Activated T-cell treated with anti-CD3 and anti-CD28 coated beads, Interleukin-2, amount 50 U/mL, for 24 hours (primary cell): ENCODE measurements at regions not wholly inside any gene's neighbourhood (a gene's known extent, or its start where the extent isn't known, plus 50 kb on each side); places are given as distances from the start of the nearest gene placed in this dataset.
"Not testable (repeated sequence)": the region's sequence is repeated elsewhere in the genome, so short reads cannot be mapped to it uniquely, and the experiment has no call there.

ENCODE experiments used
- DNase-seq: peaks from one replicate; pipeline ENCODE4 v3.0.0-alpha.2; 2020
- H3K27ac Mint-ChIP-seq: 2 replicates; pipeline ENCODE4 v1.8.0; 2020; ENCODE audit warnings: mild to moderate bottlenecking, mixed read lengths
- H3K27me3 Mint-ChIP-seq: 2 replicates; pipeline ENCODE4 v1.8.0; 2020; ENCODE audit warnings: mixed read lengths
- H3K36me3 Mint-ChIP-seq: 2 replicates; pipeline ENCODE4 v1.8.0; 2020; ENCODE audit warnings: low read depth, mixed read lengths
- H3K4me1 Mint-ChIP-seq: 2 replicates; pipeline ENCODE4 v1.8.0; 2020; ENCODE audit warnings: low read depth, mixed read lengths
- H3K4me3 Mint-ChIP-seq: 2 replicates; pipeline ENCODE4 v1.8.0; 2020; ENCODE audit warnings: mild to moderate bottlenecking, moderate library complexity, mixed read lengths
- H3K9me3 Mint-ChIP-seq: 2 replicates; pipeline ENCODE4 v1.8.0; 2020; ENCODE audit warnings: mixed read lengths

- no peaks in the 10 kb centered on the region for H3K4me1 Mint-ChIP-seq
- H3K27me3 Mint-ChIP-seq, result no peaks in the 10 kb centered on the region
- no peaks in the 10 kb centered on the region for H3K9me3 Mint-ChIP-seq
- H3K36me3 Mint-ChIP-seq, result no peaks in the 10 kb centered on the region
- H3K27ac Mint-ChIP-seq, result no peak overlapping the region
- H3K4me3 Mint-ChIP-seq, result no peak overlapping the region
- DNase-seq, result no peak
Observed at GRCh38 chr2:166831930-166832329, 56.4 kb upstream of the XIRP2 start.

GRCh38 chr2:166825914-166826313 is 62.4 kb upstream of the XIRP2 start:
- Mint-ChIP-seq H3K27me3 (no peaks in the 10 kb centered on the region), H3K9me3 (no peaks in the 10 kb centered on the region), H3K4me1 (no peaks in the 10 kb centered on the region), H3K36me3 (no peaks in the 10 kb centered on the region), H3K27ac (no peak overlapping the region), H3K4me3 (no peak overlapping the region)
- no peak for DNase-seq

GRCh38 chr2:166814335-166814734 is 73.9 kb upstream of the XIRP2 start:
- Mint-ChIP-seq H3K27me3 (no peaks in the 10 kb centered on the region), H3K27ac (no peak overlapping the region), H3K4me3 (no peak overlapping the region), H3K36me3 (no peaks in the 10 kb centered on the region), H3K9me3 (peaks cover 3% of the 10 kb centered on the region), H3K4me1 (no peaks in the 10 kb centered on the region)
- DNase-seq, result no peak

GRCh38 chr2:166812166-166812891 is 76.0 kb upstream of the XIRP2 start:
- Mint-ChIP-seq H3K9me3 (peaks cover 3% of the 10 kb centered on the region), H3K4me3 (no peak overlapping the region), H3K27me3 (no peaks in the 10 kb centered on the region), H3K36me3 (no peaks in the 10 kb centered on the region), H3K27ac (no peak overlapping the region), H3K4me1 (no peaks in the 10 kb centered on the region)
- DNase-seq, result no peak

- peaks cover 21% of the 10 kb centered on the region for H3K4me1 Mint-ChIP-seq
- H3K36me3 Mint-ChIP-seq, result no peaks in the 10 kb centered on the region
- no peak for DNase-seq
- H3K4me3 Mint-ChIP-seq, result no peak overlapping the region
- H3K27ac Mint-ChIP-seq, result no peak overlapping the region
- H3K9me3 Mint-ChIP-seq, result peaks cover 4% of the 10 kb centered on the region
- H3K27me3 Mint-ChIP-seq, result no peaks in the 10 kb centered on the region
Observed at GRCh38 chr2:166805753-166806152, 82.5 kb upstream of the XIRP2 start.

GRCh38 chr2:166803373-166804000 is 84.8 kb upstream of the XIRP2 start:
- DNase-seq, result no peak
- peaks cover 4% of the 10 kb centered on the region for H3K9me3 Mint-ChIP-seq
- H3K4me3 Mint-ChIP-seq, result no peak overlapping the region
- H3K27me3 Mint-ChIP-seq, result no peaks in the 10 kb centered on the region
- H3K27ac Mint-ChIP-seq, result no peak overlapping the region
- H3K4me1 Mint-ChIP-seq, result peaks cover 21% of the 10 kb centered on the region
- no peaks in the 10 kb centered on the region for H3K36me3 Mint-ChIP-seq

- H3K36me3 Mint-ChIP-seq, result no peaks in the 10 kb centered on the region
- H3K27ac Mint-ChIP-seq, result peak overlapping the region; percentile 11
- no peak for DNase-seq
- H3K9me3 Mint-ChIP-seq, result peaks cover 4% of the 10 kb centered on the region
- H3K4me3 Mint-ChIP-seq, result no peak overlapping the region
- H3K27me3 Mint-ChIP-seq, result no peaks in the 10 kb centered on the region
- peaks cover 21% of the 10 kb centered on the region for H3K4me1 Mint-ChIP-seq
Observed at GRCh38 chr2:166802475-166802874, 85.8 kb upstream of the XIRP2 start.

GRCh38 chr2:166792808-166793207 is 95.5 kb upstream of the XIRP2 start:
- Mint-ChIP-seq H3K27ac (no peak overlapping the region), H3K4me1 (peaks cover 3% of the 10 kb centered on the region), H3K4me3 (no peak overlapping the region), H3K27me3 (no peaks in the 10 kb centered on the region), H3K36me3 (no peaks in the 10 kb centered on the region), H3K9me3 (peaks cover 17% of the 10 kb centered on the region)
- DNase-seq, result no peak

GRCh38 chr2:166786707-166787106 is 101.6 kb upstream of the XIRP2 start:
- Mint-ChIP-seq H3K27ac (no peak overlapping the region), H3K4me1 (no peaks in the 10 kb centered on the region), H3K4me3 (no peak overlapping the region), H3K36me3 (no peaks in the 10 kb centered on the region), H3K9me3 (peaks cover 11% of the 10 kb centered on the region), H3K27me3 (no peaks in the 10 kb centered on the region)
- no peak for DNase-seq

GRCh38 chr2:166784296-166784946 is 103.9 kb upstream of the XIRP2 start:
- DNase-seq, result no peak
- Mint-ChIP-seq H3K4me1 (no peaks in the 10 kb centered on the region), H3K27ac (no peak overlapping the region), H3K9me3 (no peaks in the 10 kb centered on the region), H3K27me3 (no peaks in the 10 kb centered on the region), H3K36me3 (no peaks in the 10 kb centered on the region), H3K4me3 (no peak overlapping the region)

GRCh38 chr2:166775176-166775575 is 113.1 kb upstream of the XIRP2 start:
- H3K4me1 Mint-ChIP-seq, result no peaks in the 10 kb centered on the region
- H3K36me3 Mint-ChIP-seq, result no peaks in the 10 kb centered on the region
- peaks cover 3% of the 10 kb centered on the region for H3K9me3 Mint-ChIP-seq
- no peak overlapping the region for H3K4me3 Mint-ChIP-seq
- no peaks in the 10 kb centered on the region for H3K27me3 Mint-ChIP-seq
- no peak for DNase-seq
- H3K27ac Mint-ChIP-seq, result no peak overlapping the region

GRCh38 chr2:166773308-166773949 is 114.9 kb upstream of the XIRP2 start:
- no peak for DNase-seq
- Mint-ChIP-seq H3K27me3 (no peaks in the 10 kb centered on the region), H3K9me3 (peaks cover 3% of the 10 kb centered on the region), H3K27ac (no peak overlapping the region), H3K4me1 (no peaks in the 10 kb centered on the region), H3K4me3 (no peak overlapping the region), H3K36me3 (no peaks in the 10 kb centered on the region)

- no peaks in the 10 kb centered on the region for H3K36me3 Mint-ChIP-seq
- no peak for DNase-seq
- H3K4me1 Mint-ChIP-seq, result no peaks in the 10 kb centered on the region
- no peak overlapping the region for H3K4me3 Mint-ChIP-seq
- no peaks in the 10 kb centered on the region for H3K9me3 Mint-ChIP-seq
- no peaks in the 10 kb centered on the region for H3K27me3 Mint-ChIP-seq
- H3K27ac Mint-ChIP-seq, result no peak overlapping the region
Observed at GRCh38 chr2:166768393-166769123, 119.7 kb upstream of the XIRP2 start.

GRCh38 chr2:166766769-166767322 is 121.4 kb upstream of the XIRP2 start:
- DNase-seq, H3K36me3 Mint-ChIP-seq, H3K4me1 Mint-ChIP-seq, H3K9me3 Mint-ChIP-seq, H3K27ac Mint-ChIP-seq, H3K4me3 Mint-ChIP-seq, H3K27me3 Mint-ChIP-seq: not testable (repeated sequence)
